IMR-90 (cell line): ENCODE measurements at regions not wholly inside any gene's neighbourhood (a gene's known extent, or its start where the extent isn't known, plus 50 kb on each side); places are given as distances from the start of the nearest gene placed in this dataset.

Source experiments
- ATAC-seq: fragments of 200-7000 bp; cut with Tn5 transposase; 2 replicates; pipeline ENCODE4 v1.9.1; 2020; ENCODE audit warnings: low read depth, mild to moderate bottlenecking, moderate library complexity
- BruUV-seq: library from RNA; stranded (reverse); fragments of 400-500 nt; replicated peaks from 2 replicates; lab custom pipeline; 2021; lab: Mats Ljungman, UMichigan
- CTCF ChIA-PET: fragments of 300-600 bp; formaldehyde crosslinking; extraction: SDS; loops from one replicate; lab custom pipeline; 2021; ENCODE audit warnings: antibody characterized with exemption; lab: Yijun Ruan, JAX
- POLR2A ChIA-PET: fragments of 300-600 bp; sonication (Branson Sonifier 250); formaldehyde crosslinking; loops from one replicate; lab custom pipeline; 2022; ENCODE audit warnings: antibody characterized with exemption; ENCODE audit not compliant: unreplicated experiment; lab: Charles Lee
- DNase-seq: peaks from one replicate; pipeline ENCODE4 v3.0.0; 2013
- H2AFZ ChIP-seq: replicated peaks from 2 replicates; pipeline ENCODE3; 2013; ENCODE audit warnings: low read length, mild to moderate bottlenecking; ENCODE audit not compliant: poor library complexity
- H2AK5ac ChIP-seq: 2 replicates; pipeline ENCODE4 v1.6.1; 2013; ENCODE audit warnings: low read depth, low read length, inconsistent platforms
- H2AK9ac ChIP-seq: replicated peaks from 2 replicates; pipeline ENCODE3; 2013; ENCODE audit warnings: mild to moderate bottlenecking, low read depth, low read length, moderate library complexity; ENCODE audit not compliant: poor library complexity
- H2BK120ac ChIP-seq: 2 replicates; pipeline ENCODE4 v1.6.1; 2013; ENCODE audit warnings: low read depth, low read length, inconsistent platforms
- H2BK15ac ChIP-seq: 3 replicates; pipeline ENCODE4 v1.6.1; 2013; ENCODE audit warnings: low read depth, low read length, inconsistent platforms
- H2BK20ac ChIP-seq: 2 replicates; pipeline ENCODE4 v1.6.1; 2013; ENCODE audit warnings: low read depth, mild to moderate bottlenecking, inconsistent platforms, low read length, moderate library complexity
- H2BK5ac ChIP-seq: 2 replicates; pipeline ENCODE4 v1.6.1; 2013; ENCODE audit warnings: mild to moderate bottlenecking, low read depth, low read length, inconsistent platforms; ENCODE audit not compliant: poor library complexity, severe bottlenecking
- H3K14ac ChIP-seq: replicated peaks from 2 replicates; pipeline ENCODE4 v1.6.1; 2013; ENCODE audit warnings: low read depth, low read length, inconsistent platforms
- H3K18ac ChIP-seq: 2 replicates; pipeline ENCODE4 v1.6.1; 2013; ENCODE audit warnings: low read depth, low read length, control low read depth
- H3K23ac ChIP-seq: 2 replicates; pipeline ENCODE4 v1.6.1; 2013; ENCODE audit warnings: low read depth, low read length, inconsistent platforms
- H3K27ac ChIP-seq: 2 replicates; pipeline ENCODE4 v1.5.1; 2013; ENCODE audit warnings: mild to moderate bottlenecking, control low read depth, low read length; ENCODE audit not compliant: insufficient read depth
- H3K27me3 ChIP-seq: 2 replicates; pipeline ENCODE4 v1.6.1; 2013; ENCODE audit warnings: low read length; ENCODE audit not compliant: control insufficient read depth, insufficient read depth
- H3K36me3 ChIP-seq: 2 replicates; pipeline ENCODE4 v1.6.1; 2013; ENCODE audit warnings: low read length, mixed read lengths; ENCODE audit not compliant: control insufficient read depth, insufficient read depth
- H3K4ac ChIP-seq: 2 replicates; pipeline ENCODE4 v1.6.1; 2013; ENCODE audit warnings: low read depth, low read length, inconsistent platforms
- H3K4me1 ChIP-seq: 2 replicates; pipeline ENCODE4 v1.6.1; 2013; ENCODE audit warnings: low read length, mixed read lengths; ENCODE audit not compliant: control insufficient read depth, insufficient read depth
- H3K4me2 ChIP-seq: 2 replicates; pipeline ENCODE4 v1.6.1; 2013; ENCODE audit warnings: low read depth, mild to moderate bottlenecking, control low read depth, low read length, moderate library complexity
- H3K4me3 ChIP-seq: 2 replicates; pipeline ENCODE4 v1.5.1; 2013; ENCODE audit warnings: low read depth, mild to moderate bottlenecking, control low read depth, low read length, moderate library complexity; ENCODE audit not compliant: insufficient read depth
- H3K56ac ChIP-seq: 2 replicates; pipeline ENCODE4 v1.6.1; 2013; ENCODE audit warnings: low read length, inconsistent platforms; ENCODE audit not compliant: insufficient read depth; ENCODE audit errors: extremely low read depth
- H3K79me1 ChIP-seq, 2 experiments: 2 replicates each; pipeline ENCODE4 v1.6.1; 2013; ENCODE audit warnings: low read length in 2 of 2, inconsistent platforms in 1 of 2, low read depth in 1 of 2
- H3K9ac ChIP-seq: 2 replicates; pipeline ENCODE4 v1.6.1; 2013; ENCODE audit warnings: low read depth, low read length, control low read depth
- H3K9me1 ChIP-seq: 2 replicates; pipeline ENCODE4 v1.6.1; 2013; ENCODE audit warnings: low read length, inconsistent platforms; ENCODE audit not compliant: insufficient read depth
- H3K9me3 ChIP-seq: 2 replicates; pipeline ENCODE4 v1.6.1; 2013; ENCODE audit warnings: low read length; ENCODE audit not compliant: control insufficient read depth, insufficient read depth
- H4K20me1 ChIP-seq: 2 replicates; pipeline ENCODE4 v1.6.1; 2013; ENCODE audit warnings: low read length, inconsistent platforms; ENCODE audit not compliant: insufficient read depth
- H4K5ac ChIP-seq: 2 replicates; pipeline ENCODE4 v1.6.1; 2013; ENCODE audit warnings: mild to moderate bottlenecking, low read depth, low read length, control low read depth
- H4K8ac ChIP-seq, 2 experiments: 2 replicates each; pipeline ENCODE4 v1.6.1; 2013; ENCODE audit warnings: low read depth in 2 of 2, low read length in 2 of 2, control low read depth in 1 of 2, inconsistent platforms in 1 of 2
- H4K91ac ChIP-seq: 2 replicates; pipeline ENCODE4 v1.6.1; 2013; ENCODE audit warnings: low read depth, low read length, inconsistent platforms; ENCODE audit not compliant: insufficient read depth
- BHLHE40 ChIP-seq: fragments of 150-350 bp; IDR thresholded peaks from 2 replicates; pipeline ENCODE4 v1.6.1; 2016; ENCODE audit warnings: mild to moderate bottlenecking, low read depth, low read length
- CEBPB ChIP-seq: IDR thresholded peaks from 2 replicates; pipeline ENCODE4 v1.6.1; 2012; ENCODE audit warnings: low read depth, low read length, improper control_type of control experiment
- CHD1 ChIP-seq: IDR thresholded peaks from 2 replicates; pipeline ENCODE4 v1.6.1; 2012; ENCODE audit warnings: low read depth, low read length, improper control_type of control experiment
- FOS ChIP-seq: fragments of 150-350 bp; IDR thresholded peaks from 2 replicates; pipeline ENCODE4 v1.6.1; 2016; ENCODE audit warnings: low read depth, low read length
- MAFK ChIP-seq: IDR thresholded peaks from 2 replicates; pipeline ENCODE4 v1.6.1; 2012; ENCODE audit warnings: low read depth, low read length, improper control_type of control experiment
- MAZ ChIP-seq: IDR thresholded peaks from 2 replicates; pipeline ENCODE4 v1.6.1; 2012; ENCODE audit warnings: low read depth, mild to moderate bottlenecking, low read length, improper control_type of control experiment, moderate library complexity, borderline replicate concordance
- MXI1 ChIP-seq: IDR thresholded peaks from 2 replicates; pipeline ENCODE4 v1.6.1; 2012; ENCODE audit warnings: low read depth, mild to moderate bottlenecking, low read length, moderate library complexity, borderline replicate concordance
- NFE2L2 ChIP-seq: fragments of 150-350 bp; IDR thresholded peaks from 2 replicates; pipeline ENCODE4 v1.6.1; 2016; ENCODE audit warnings: low read depth, mild to moderate bottlenecking, low read length
- POLR2A ChIP-seq: IDR thresholded peaks from 2 replicates; pipeline ENCODE4 v1.6.1; 2012; ENCODE audit warnings: mild to moderate bottlenecking, low read depth, low read length
- RAD21 ChIP-seq: IDR thresholded peaks from 2 replicates; pipeline ENCODE4 v1.6.1; 2012; ENCODE audit warnings: low read length, improper control_type of control experiment
- RCOR1 ChIP-seq: IDR thresholded peaks from 2 replicates; pipeline ENCODE4 v1.6.1; 2012; ENCODE audit warnings: mild to moderate bottlenecking, low read length, improper control_type of control experiment; ENCODE audit not compliant: insufficient replicate concordance
- RFX5 ChIP-seq: IDR thresholded peaks from 2 replicates; pipeline ENCODE4 v1.8.0; 2012; ENCODE audit warnings: low read depth, mild to moderate bottlenecking, low read length, moderate library complexity
- SMC3 ChIP-seq: fragments of 150-350 bp; IDR thresholded peaks from 2 replicates; pipeline ENCODE4 v1.6.1; 2016; ENCODE audit warnings: low read depth, mild to moderate bottlenecking, antibody characterized with exemption, low read length, moderate library complexity
- WGBS, 2 experiments: methylation state at CpG; one replicate each; pipeline versions ENCODE4 v1.1.5 to v1.1.7; 2013; ENCODE audit warnings: missing lambda C conversion rate in 2 of 2; ENCODE audit not compliant: insufficient read length in 1 of 2; ENCODE audit errors: extremely low coverage in 2 of 2; 5-methylcytosine and 5-hydroxymethylcytosine counted together
- dilution Hi-C: fragments of 300-500 bp; cut with HindIII; formaldehyde crosslinking; loops from one replicate; pipeline ENCODE4 v1.14.3; 2018; ENCODE audit warnings: low sequenced_read_pairs; ENCODE audit not compliant: unreplicated experiment
- in situ Hi-C: fragments of 300-500 bp; cut with MboI; formaldehyde crosslinking; loops from 3 replicates; pipeline ENCODE4 v1.14.3; 2019; ENCODE audit warnings: low sequenced_read_pairs, inconsistent platforms, mixed read lengths
- intact Hi-C: fragments of 100-400 bp; cut with micrococcal nuclease; formaldehyde crosslinking; loops from 2 replicates; pipeline ENCODE4 v1.10.0; 2022
- TF ChIP-seq, protein P1 (sequence below): fragments of 150-350 bp; IDR thresholded peaks from 2 replicates; pipeline ENCODE4 v1.6.1; 2016; ENCODE audit warnings: low read depth, mild to moderate bottlenecking, low read length, moderate library complexity, borderline replicate concordance
- TF ChIP-seq, protein P2 (sequence below): conservative IDR thresholded peaks from 2 replicates; pipeline ENCODE4 v1.5.1; 2012; ENCODE audit warnings: mild to moderate bottlenecking, low read depth, low read length, improper control_type of control experiment
- TF ChIP-seq, protein P3 (sequence below): fragments of 150-350 bp; IDR thresholded peaks from 2 replicates; pipeline ENCODE4 v1.6.1; 2017; ENCODE audit warnings: mild to moderate bottlenecking, antibody characterized with exemption, low read length, low read depth

DNA sequence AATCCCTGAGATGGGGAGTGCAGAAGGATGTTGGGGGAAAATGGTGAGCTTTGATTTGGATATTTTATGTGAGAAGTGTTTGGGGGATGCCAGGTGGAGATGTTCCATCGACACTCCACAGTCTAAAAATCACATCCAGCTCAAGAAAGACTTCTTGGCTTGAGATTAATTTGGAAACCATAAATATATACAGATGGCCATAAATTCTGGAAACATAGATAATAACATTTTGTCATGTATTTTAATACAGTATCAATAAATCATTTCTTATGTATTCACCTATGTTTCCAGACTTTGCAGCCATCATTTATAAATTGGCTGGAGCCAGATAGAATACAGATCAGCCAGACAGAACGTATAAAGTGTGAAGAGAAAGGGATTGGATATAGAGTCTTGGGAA, 245.5 kb upstream of the DDHD1 start:
- H2BK20ac ChIP-seq = no peak overlapping the region
- no peak overlapping the region for H3K4me3 ChIP-seq
- 100% methylated on average over 1 of the region's 2 CpGs; no CpG with 5 or more reads in 1 of the 2 experiments for WGBS, 2 experiments
- no peak overlapping the region for H2BK5ac ChIP-seq
- H3K56ac ChIP-seq = no peak overlapping the region
- no peak overlapping the region for H3K14ac ChIP-seq
- POLR2A ChIA-PET = interaction anchor here (0.6 kb wide), 1 partner anchor 13 kb away, joined by 3 read pairs; no protein-coding TSS in a partner anchor
- no peak overlapping the region for H2BK120ac ChIP-seq
- no peak overlapping the region for H4K91ac ChIP-seq
- no peak overlapping the region for H2AK9ac ChIP-seq
- ATAC-seq (no peak), DNase-seq (no peak)
- intact Hi-C loops = no loop called here
- CTCF ChIA-PET = no interaction called here
- H4K8ac ChIP-seq = no peak overlapping the region
- no peak overlapping the region for H3K23ac ChIP-seq
- no peak overlapping the region for H2AK5ac ChIP-seq
- H3K27me3 ChIP-seq = no peaks in the 10 kb centered on the region
- dilution Hi-C loops = no loop called here
- H2AFZ ChIP-seq = no peak overlapping the region
- no peaks in the 10 kb centered on the region for H4K20me1 ChIP-seq
- in situ Hi-C loops = no loop called here
- H3K27ac ChIP-seq = no peak overlapping the region
- no peaks in the 10 kb centered on the region for H3K36me3 ChIP-seq
- no peak overlapping the region for H3K9ac ChIP-seq
- no peak overlapping the region for H3K4me2 ChIP-seq
- BruUV-seq = no TSS peak
- peaks cover 4% of the 10 kb centered on the region for H3K9me3 ChIP-seq
- H3K4ac ChIP-seq = no peak overlapping the region
- TF ChIP-seq, protein P1, sequence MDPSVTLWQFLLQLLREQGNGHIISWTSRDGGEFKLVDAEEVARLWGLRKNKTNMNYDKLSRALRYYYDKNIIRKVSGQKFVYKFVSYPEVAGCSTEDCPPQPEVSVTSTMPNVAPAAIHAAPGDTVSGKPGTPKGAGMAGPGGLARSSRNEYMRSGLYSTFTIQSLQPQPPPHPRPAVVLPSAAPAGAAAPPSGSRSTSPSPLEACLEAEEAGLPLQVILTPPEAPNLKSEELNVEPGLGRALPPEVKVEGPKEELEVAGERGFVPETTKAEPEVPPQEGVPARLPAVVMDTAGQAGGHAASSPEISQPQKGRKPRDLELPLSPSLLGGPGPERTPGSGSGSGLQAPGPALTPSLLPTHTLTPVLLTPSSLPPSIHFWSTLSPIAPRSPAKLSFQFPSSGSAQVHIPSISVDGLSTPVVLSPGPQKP = no peak
- TF ChIP-seq RCOR1 (no peak), MAZ (no peak), CHD1 (no peak), RFX5 (no peak), RAD21 (no peak), CEBPB (no peak), POLR2A (no peak), SMC3 (no peak), MAFK (no peak), BHLHE40 (no peak), FOS (no peak), MXI1 (no peak), NFE2L2 (no peak)
- TF ChIP-seq, protein P2, sequence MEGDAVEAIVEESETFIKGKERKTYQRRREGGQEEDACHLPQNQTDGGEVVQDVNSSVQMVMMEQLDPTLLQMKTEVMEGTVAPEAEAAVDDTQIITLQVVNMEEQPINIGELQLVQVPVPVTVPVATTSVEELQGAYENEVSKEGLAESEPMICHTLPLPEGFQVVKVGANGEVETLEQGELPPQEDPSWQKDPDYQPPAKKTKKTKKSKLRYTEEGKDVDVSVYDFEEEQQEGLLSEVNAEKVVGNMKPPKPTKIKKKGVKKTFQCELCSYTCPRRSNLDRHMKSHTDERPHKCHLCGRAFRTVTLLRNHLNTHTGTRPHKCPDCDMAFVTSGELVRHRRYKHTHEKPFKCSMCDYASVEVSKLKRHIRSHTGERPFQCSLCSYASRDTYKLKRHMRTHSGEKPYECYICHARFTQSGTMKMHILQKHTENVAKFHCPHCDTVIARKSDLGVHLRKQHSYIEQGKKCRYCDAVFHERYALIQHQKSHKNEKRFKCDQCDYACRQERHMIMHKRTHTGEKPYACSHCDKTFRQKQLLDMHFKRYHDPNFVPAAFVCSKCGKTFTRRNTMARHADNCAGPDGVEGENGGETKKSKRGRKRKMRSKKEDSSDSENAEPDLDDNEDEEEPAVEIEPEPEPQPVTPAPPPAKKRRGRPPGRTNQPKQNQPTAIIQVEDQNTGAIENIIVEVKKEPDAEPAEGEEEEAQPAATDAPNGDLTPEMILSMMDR = no peak
- TF ChIP-seq, protein P3, sequence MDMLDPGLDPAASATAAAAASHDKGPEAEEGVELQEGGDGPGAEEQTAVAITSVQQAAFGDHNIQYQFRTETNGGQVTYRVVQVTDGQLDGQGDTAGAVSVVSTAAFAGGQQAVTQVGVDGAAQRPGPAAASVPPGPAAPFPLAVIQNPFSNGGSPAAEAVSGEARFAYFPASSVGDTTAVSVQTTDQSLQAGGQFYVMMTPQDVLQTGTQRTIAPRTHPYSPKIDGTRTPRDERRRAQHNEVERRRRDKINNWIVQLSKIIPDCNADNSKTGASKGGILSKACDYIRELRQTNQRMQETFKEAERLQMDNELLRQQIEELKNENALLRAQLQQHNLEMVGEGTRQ = no peak
- no peak overlapping the region for H2BK15ac ChIP-seq
- H4K5ac ChIP-seq = no peak overlapping the region
- 0 out of 2 replicates have a peak, but pooled peaks cover 2% of the 10 kb centered on the region for H3K4me1 ChIP-seq
- H3K79me1 ChIP-seq = no peaks in the 10 kb centered on the region
- H3K9me1 ChIP-seq = no peaks in the 10 kb centered on the region
- no peak overlapping the region for H3K18ac ChIP-seq
